CD4-positive, alpha-beta T cell treated with Interleukin-1 beta for 1 hour (primary cell): ENCODE measurements at regions not wholly inside any gene's neighbourhood (a gene's known extent, or its start where the extent isn't known, plus 50 kb on each side); places are given as distances from the start of the nearest gene placed in this dataset.
A peak's percentile ranks its signal among the peaks of the same experiment; 100 is the strongest.
"Not testable (repeated sequence)": the region's sequence is repeated elsewhere in the genome, so short reads cannot be mapped to it uniquely, and the experiment has no call there.

ENCODE experiments used
- DNase-seq, 2 donors: peaks; one replicate each; pipeline ENCODE4 v3.0.0-alpha.2; 2020 to 2022

DNA sequence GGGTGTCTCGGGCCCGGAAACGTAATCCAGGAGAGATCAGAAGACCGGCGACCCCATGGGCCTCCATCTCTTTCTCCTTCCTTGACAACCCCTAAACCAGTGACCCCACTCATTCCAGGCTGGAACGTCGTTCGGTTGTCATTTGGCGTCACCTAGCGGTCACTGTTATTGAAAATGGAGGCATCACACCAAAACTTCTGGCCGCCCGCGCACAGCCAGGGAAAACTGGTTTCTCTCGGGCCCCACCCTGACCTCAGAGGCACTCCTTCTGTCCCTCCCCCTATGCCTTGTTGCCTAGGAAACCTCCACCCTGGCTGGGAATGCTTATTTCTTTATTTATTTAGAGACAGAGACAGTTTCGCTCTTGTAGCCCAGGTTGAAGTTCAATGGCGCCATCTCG, 2327.3 kb upstream of the TPTE start:
- not testable (repeated sequence) for DNase-seq

GRCh38 chr21:8197377-8198027, 2323.9 kb upstream of the TPTE start:
- not testable (repeated sequence) for DNase-seq

- DNase-seq: not testable (repeated sequence)
Observed at GRCh38 chr21:8205094-8205891, 2316.1 kb upstream of the TPTE start.

DNA sequence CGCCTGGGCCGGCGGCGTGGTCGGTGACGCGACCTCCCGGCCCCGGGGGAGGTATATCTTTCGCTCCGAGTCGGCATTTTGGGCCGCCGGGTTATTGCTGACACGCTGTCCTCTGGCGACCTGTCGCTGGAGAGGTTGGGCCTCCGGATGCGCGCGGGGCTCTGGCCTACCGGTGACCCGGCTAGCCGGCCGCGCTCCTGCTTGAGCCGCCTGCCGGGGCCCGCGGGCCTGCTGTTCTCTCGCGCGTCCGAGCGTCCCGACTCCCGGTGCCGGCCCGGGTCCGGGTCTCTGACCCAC, 2315.5 kb upstream of the TPTE start:
- DNase-seq: not testable (repeated sequence)

DNA sequence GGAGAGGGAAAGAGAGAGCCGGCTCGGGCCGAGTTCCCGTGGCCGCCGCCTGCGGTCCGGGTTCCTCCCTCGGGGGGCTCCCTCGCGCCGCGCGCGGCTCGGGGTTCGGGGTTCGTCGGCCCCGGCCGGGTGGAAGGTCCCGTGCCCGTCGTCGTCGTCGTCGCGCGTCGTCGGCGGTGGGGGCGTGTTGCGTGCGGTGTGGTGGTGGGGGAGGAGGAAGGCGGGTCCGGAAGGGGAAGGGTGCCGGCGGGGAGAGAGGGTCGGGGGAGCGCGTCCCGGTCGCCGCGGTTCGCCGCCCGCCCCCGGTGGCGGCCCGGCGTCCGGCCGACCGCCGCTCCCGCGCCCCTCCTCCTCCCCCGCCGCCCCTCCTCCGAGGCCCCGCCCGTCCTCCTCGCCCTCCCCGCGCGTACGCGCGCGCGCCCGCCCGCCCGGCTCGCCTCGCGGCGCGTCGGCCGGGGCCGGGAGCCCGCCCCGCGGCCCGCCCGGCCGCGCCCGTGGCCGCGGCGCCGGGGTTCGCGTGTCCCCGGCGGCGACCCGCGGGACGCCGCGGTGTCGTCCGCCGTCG, 2308.3 kb upstream of the TPTE start:
- peak; percentile 0 to 63 for DNase-seq

DNA sequence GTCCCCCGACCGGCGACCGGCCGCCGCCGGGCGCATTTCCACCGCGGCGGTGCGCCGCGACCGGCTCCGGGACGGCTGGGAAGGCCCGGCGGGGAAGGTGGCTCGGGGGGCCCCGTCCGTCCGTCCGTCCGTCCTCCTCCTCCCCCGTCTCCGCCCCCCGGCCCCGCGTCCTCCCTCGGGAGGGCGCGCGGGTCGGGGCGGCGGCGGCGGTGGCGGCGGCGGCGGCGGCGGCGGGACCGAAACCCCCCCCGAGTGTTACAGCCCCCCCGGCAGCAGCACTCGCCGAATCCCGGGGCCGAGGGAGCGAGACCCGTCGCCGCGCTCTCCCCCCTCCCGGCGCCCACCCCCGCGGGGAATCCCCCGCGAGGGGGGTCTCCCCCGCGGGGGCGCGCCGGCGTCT, 2306.8 kb upstream of the TPTE start:
- not testable (repeated sequence) for DNase-seq

DNA sequence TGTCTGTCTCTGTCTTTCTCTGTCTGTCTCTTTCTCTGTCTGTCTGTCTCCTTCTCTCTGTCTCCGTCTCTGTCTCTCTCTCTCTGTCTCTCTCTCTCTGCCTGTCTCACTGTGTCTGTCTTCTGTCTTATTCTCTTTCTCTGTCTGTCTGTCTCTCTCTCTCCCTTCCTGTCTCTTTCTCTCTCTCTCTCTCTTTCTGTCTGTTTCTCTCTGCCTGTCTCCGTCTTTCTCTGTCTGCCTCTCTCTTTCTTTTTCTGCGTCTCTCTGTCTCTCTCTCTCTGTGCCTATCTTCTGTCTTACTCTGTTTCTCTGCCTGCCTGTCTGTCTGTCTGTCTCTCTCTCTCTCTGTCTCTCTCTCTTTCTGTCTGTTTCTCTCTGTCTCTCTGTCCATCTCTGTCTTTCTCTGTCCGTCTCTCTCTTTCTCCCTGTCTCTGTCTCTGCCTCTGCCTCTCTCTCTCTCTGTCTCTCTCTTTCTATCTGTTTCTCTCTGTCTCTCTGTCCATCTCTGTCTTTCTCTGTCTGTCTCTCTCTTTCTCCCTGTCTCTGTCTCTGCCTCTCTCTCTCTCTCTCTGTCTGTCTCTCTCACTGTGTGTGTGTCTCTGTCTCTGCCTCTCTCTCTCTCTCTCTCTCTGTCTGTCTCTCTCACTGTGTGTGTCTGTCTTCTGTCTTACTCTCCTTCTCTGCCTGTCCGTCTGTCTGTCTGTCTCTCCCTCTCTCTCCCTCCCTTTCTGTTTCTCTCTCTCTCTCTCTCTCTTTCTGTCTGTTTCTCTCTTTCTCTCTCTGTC, 2291.8 kb upstream of the TPTE start:
- not testable (repeated sequence) for DNase-seq

DNA sequence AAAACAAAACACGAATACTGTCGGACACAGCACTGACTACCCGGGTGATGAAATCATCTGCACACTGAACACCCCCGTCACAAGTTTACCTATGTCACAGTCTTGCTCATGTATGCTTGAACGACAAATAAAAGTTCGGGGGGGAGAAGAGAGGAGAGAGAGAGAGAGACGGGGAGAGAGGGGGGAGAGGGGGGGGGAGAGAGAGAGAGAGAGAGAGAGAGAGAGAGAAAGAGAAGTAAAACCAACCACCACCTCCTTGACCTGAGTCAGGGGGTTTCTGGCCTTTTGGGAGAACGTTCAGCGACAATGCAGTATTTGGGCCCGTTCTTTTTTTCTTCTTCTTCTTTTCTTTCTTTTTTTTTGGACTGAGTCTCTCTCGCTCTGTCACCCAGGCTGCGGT, 2290.1 kb upstream of the TPTE start:
- DNase-seq: not testable (repeated sequence)

- not testable (repeated sequence) for DNase-seq
Observed at GRCh38 chr21:8233000-8233399, 2288.4 kb upstream of the TPTE start.

DNA sequence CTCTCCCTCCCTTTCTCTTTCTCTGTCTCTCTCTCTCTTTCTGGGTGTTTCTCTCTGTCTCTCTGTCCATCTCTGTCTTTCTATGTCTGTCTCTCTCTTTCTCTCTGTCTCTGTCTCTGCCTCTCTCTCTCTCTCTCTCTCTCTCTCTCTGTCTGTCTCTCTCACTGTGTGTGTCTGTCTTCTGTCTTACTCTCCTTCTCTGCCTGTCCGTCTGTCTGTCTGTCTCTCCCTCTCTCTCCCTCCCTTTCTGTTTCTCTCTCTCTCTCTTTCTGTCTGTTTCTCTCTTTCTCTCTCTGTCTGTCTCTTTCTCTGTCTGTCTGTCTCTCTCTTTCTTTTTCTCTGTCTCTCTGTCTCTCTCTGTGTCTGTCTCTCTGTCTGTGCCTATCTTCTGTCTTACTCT, 2287.3 kb upstream of the TPTE start:
- not testable (repeated sequence) for DNase-seq

GRCh38 chr21:8244723-8245641, 2276.4 kb upstream of the TPTE start:
- DNase-seq: not testable (repeated sequence)

DNA sequence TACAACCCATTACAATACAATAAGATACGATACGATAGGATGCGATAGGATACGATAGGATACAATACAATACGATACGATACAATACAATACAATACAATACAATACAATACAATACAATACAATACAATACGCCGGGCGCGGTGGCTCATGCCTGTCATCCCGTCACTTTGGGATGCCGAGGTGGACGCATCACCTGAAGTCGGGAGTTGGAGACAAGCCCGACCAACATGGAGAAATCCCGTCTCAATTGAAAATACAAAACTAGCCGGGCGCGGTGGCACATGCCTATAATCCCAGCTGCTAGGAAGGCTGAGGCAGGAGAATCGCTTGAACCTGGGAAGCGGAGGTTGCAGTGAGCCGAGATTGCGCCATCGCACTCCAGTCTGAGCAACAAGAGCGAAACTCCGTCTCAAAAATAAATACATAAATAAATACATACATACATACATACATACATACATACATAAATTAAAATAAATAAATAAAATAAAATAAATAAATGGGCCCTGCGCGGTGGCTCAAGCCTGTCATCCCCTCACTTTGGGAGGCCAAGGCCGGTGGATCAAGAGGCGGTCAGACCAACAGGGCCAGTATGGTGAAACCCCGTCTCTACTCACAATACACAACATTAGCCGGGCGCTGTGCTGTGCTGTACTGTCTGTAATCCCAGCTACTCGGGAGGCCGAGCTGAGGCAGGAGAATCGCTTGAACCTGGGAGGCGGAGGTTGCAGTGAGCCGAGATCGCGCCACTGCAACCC, 2275.6 kb upstream of the TPTE start:
- DNase-seq: not testable (repeated sequence)

- DNase-seq: not testable (repeated sequence)
Observed at GRCh38 chr21:8251701-8252100, 2269.7 kb upstream of the TPTE start.

GRCh38 chr21:8255094-8255493, 2266.3 kb upstream of the TPTE start:
- peak; percentile 0 to 31 for DNase-seq

DNA sequence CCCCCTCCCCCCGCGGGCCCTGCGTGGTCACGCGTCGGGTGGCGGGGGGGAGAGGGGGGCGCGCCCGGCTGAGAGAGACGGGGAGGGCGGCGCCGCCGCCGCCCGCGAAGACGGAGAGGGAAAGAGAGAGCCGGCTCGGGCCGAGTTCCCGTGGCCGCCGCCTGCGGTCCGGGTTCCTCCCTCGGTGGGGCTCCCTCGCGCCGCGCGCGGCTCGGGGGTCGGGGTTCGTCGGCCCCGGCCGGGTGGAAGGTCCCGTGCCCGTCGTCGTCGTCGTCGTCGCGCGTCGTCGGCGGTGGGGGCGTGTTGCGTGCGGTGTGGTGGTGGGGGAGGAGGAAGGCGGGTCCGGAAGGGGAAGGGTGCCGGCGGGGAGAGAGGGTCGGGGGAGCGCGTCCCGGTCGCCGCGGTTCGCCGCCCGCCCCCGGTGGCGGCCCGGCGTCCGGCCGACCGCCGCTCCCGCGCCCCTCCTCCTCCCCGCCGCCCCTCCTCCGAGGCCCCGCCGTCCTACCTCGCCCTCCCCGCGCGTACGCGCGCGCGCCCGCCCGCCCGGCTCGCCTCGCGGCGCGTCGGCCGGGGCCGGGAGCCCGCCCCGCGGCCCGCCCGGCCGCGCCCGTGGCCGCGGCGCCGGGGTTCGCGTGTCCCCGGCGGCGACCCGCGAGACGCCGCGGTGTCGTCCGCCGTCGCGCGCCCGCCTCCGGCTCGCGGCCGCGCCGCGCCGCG, 2264.1 kb upstream of the TPTE start:
- peak; percentile 0 to 12 for DNase-seq

GRCh38 chr21:8260065-8260627, 2261.2 kb upstream of the TPTE start:
- DNase-seq: not testable (repeated sequence)
